NCI-H526 (cell line): ENCODE measurements at regions not wholly inside any gene's neighbourhood (a gene's known extent, or its start where the extent isn't known, plus 50 kb on each side); places are given as distances from the start of the nearest gene placed in this dataset.

ENCODE experiments used
- DNase-seq, 2 experiments: peaks; one replicate each; lab custom pipeline; 2025; lab: John Stamatoyannopoulos, UW

DNA sequence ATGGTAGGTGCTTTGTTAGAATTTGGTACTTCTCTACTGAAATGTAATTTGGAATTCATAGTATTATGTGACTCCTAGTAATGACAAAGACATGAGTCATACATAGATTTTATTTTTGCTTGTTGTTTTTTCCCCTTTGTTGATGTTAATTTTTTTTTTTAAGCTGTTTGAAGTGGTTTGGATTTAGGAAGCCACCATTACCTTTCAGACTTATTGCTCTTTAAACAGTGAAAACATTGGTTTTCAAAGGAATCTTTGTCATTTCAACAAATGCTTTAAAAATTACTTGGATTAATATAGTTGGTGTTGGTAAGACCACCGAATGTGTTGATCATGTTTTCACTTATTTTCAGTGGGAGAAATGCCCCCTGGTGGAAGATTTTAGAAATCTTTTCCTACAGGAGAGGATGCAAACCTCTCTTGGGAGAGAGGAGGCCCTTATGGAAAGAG lies 170.1 kb upstream of the PITX1 start:
- peak in 1 of 2 experiments; percentile 41 for DNase-seq

DNA sequence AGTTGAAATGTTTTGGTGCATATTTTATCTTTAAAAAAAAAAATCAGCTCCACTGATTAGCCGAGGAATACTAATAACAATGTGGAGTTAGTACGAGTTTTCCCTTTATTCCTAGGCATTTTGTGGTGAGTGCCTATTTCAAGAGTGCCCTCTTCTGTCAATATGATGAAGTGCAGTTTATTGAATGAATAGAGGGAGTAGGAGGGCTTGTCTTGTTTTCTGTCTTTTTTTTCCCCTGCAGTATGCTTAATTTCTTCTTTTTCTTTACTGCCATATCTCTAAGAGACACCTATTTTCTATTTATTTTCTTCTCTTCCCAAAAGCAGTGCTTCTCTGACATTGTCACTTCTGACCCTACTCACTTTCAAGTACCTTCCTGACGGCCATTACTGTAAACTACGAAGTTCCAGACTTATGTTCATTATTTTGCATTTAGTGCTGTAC lies 169.6 kb upstream of the PITX1 start:
- DNase-seq, result peak; percentile 37 to 42

DNA sequence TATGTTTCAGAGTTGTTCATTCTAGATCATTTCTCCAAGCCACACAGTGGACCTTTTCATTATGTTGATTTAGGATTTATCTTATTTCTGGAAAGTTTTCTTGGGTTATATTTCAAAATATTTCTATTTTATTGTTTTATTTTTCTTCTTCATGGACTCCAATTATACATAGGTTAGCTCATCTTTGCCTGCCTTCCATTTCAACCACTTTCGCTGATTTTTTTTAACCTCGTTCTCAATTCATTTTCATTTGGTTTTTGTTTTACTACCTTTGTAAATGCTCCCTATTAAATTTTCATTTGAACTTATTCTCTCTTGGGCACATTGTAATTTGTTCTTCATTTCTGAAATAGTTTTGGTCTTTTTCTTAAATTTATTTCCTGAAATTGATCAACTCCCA lies 169.0 kb upstream of the PITX1 start:
- no peak for DNase-seq

DNA sequence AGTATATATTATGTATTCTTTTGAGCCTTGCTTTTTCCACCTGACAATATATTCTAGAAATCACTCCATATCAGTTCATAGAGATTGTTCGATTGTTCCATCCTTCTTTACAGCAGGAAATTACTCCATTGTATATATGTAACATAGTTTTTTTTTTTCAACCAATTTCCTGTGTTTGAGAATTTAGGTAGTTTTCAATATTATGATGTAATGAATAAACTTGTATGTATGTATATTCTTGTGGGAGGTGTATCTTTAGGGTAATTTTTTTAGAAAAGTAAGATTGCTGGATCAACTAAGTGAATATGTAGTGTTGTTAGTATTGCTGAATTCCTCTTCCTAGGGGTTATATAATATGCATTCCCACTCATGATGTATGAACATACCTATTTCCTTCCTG lies 165.9 kb upstream of the PITX1 start:
- no peak for DNase-seq

DNA sequence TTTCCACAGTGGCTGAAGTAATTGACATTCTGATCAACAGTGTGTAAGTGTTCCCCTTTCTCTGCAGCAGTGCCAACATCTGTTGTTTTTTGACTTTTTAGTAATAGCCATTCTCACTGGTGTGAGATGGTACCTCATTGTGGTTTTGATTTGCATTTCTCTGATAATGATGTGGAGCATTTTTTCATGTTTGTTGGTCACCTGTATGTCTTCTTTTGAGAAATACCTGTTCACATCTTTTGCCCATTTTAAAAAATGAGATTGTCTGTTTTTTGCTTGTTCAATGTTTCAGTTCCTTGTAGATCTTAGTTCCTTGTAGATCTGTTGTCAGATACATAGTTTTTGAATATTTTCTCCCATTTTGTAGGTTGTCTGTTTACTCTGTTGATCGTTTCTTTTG lies 162.5 kb upstream of the PITX1 start:
- DNase-seq, result no peak

DNA sequence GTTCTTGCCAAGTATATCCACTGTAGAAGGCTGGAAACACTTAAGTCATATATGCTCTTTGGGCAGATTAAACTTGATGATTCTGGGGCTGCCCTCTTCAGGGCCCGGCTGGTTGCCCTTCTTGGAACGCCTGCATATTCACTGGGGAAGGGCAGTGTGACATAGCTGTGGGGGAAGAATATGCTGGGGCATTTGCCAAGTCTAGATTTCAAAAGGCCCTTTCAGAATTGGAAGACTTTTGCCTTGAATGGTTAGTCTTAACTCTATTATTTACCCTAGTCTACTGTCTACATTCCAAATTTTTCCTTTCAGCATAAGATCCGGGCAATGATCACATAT lies 161.2 kb upstream of the PITX1 start:
- no peak for DNase-seq

DNA sequence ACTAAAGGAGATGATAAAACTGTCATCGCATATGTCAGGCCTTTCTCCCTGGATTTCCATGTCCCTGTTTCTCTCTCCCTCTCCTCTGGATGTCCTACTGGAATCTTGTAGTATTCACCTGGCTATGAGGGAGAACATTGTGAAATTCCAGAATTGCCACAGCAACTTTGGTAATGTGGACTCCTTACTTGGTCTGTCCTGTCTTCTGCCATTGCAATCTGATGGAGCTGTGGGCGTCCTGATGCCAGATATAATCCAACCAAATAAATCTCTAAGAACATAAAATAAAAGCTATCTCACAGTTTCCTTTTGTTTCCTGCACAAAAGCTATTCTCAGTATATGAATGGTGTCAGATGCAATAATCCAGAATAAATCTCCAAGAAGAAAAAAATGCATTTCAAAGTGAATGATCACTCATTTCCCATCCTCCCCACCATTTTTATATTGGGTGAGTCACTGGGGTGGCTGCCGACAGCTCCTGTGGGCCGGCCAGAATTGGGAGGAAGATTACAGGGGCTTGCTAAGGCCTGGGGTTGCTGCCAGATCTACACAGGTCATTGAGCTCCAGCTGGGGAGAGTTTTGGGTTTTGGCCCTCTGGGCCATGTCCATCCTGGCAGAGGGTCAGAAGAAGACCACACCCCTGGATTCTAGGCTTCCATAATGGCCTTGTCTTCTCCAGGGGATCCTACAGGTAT lies 160.7 kb upstream of the PITX1 start:
- DNase-seq, result no peak

DNA sequence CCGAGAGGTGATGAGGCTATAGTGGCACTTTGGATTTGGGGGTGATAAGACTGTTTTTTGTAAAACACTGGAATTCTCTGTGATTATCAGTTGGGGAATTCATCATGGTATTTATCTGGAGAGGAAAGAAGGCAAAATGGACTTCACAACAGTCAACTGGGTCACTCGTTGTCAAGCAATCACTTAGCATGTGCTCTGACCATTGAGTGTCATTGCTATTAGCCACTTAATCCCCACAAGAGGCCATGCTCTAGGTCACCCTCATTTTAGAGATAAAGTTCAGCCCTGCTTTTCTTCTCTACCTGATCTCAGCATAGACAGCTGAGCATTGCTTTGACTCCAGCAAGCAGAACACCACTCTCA lies 160.1 kb upstream of the PITX1 start:
- no peak for DNase-seq

DNA sequence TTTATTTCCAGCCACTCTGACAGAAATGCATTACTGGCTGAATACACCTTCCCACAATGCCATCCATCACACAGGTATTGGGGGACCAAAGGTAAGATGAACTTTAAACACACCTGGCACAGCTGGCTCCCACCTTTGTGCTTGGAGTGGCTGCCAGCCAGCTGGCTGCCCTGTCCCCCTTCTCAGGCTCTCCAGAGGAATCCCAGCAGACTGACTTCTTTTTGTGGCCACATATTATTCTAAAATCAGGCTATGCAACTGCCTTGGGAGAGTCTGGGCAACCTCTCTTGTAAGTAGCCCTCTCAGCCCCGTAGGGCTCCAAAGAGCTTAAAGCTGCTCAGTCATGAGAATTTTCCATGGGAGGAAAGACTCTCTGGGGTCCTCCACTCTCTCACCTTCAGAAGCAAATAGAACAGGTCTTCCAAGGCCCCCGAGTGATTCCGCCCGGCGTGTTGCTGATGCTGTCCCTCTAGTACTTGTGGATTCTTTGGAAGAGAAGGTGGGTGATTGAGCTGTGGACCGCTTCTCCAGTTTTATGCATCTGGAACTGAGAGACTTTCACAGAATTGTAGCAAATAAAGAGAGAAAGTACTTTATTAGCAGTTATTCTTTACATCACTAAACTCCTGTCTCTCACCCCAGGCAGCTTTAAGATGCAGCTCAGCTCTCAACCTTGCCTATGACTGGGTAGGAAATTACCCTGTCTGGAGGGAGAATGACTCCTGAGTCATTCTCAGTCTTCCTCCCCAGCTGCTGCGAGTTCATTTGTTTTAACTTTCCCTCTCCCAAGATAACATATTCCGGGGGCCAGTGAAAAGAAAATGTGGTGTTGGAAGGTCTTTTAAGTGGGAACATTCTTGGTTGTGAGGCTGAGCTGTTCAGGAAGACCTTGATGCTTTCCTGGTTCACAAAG lies 159.4 kb upstream of the PITX1 start:
- no peak for DNase-seq

DNA sequence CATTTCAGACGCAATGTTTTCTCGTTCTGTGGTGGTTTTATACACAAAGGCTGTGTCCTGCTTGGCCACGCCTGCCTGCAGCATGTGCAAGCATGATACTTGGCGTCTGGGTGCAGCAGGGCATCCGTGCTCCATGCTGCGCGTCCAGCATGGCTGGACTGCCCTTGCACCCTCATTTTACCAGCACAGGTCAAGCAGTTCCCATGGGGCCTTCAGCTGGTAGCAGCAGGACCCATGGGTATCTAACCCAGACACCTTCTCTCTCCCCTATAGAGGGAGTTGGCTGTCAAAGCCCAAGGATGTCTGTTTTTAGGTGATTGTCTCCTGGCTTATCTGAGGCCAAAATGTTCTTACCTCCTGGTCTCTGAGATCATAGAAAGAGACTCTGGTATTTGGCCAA lies 158.3 kb upstream of the PITX1 start:
- no peak for DNase-seq

DNA sequence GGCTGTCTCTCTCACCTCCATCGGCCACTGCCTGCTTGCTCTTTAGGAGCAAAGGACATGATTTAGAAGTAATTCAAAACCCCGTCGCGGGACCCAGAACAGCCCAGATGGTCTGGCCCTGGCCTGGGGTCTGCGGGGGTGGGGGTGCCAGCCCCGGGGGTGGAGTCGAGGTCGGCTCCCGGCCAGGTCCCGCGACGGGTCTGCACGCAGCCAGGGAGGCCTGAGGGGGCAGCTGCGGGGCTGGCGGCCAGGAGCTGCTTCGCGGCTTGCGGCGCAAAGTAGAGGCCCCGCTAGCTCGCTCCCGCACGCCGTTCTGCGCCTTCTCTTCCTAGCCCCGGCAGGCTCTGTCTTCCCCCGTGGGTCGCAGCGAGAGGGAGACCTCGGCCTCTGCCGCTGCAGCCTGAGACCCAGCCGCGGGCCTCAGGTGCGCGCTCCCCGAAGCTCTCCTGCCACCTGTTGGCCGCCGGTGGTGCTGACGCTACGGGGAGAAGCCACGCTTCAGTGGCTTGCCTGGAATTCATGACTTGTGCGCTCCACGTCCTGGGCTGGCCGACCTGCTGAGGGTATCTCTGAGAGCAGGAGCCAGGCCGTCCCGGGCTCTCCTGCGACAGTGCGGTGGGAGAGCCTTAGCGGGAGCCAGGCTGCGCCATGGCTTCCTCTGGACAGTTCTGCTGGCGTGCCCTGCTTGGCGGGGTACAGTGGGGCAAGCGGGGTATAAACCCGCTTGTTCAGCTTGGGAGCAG lies 157.2 kb upstream of the PITX1 start:
- peak; percentile 35 to 87 for DNase-seq

DNA sequence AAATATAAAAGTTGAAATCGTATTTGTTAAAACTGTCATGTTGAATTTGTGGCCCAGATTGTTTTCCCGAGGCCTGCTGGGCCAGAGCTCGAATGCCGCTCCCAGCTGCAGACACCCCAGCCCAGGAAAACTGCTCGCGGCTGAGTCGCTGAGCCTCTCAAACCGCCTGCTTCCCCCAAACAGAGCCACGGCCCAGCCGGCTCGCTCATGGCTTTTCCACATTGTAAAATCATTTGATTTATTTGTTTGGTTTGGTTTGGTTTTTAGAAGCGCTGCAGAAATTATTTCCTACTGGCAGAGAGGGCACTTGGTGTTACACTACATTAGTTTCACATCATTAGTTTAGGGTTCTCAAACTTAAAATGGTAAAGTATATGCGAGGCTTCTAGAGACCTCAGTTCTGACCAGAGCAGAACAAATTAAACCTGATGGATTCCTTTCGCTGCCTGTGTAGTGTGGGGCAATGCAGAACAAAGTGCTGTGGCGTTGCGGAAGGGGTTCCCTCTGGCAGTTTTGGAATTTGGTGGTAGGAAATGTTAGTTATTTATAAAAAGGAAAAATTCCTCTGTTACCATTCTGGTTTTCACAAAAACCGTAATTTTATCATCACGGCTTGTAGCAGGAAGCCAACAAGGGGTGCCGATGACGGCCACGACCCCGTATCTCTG lies 156.5 kb upstream of the PITX1 start:
- no peak for DNase-seq

DNA sequence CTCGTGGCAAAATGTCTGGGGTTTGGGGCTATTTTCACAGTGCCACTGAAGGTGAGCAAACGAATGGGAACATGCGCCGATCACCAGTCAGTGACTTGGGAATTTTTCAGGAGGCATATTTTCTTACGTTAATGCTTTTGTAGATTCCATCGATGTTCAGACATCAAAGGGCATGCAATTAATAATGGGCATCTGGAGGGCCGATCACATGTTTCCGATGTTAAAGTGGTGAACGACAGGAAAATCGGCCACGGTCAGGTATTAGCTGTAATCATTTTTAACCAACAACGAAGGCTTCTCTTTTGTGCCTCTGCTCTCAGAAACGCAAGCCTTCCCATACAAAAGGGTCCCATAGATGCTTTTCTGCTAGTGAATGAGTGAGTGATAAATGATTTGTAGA lies 155.0 kb upstream of the PITX1 start:
- no peak for DNase-seq

DNA sequence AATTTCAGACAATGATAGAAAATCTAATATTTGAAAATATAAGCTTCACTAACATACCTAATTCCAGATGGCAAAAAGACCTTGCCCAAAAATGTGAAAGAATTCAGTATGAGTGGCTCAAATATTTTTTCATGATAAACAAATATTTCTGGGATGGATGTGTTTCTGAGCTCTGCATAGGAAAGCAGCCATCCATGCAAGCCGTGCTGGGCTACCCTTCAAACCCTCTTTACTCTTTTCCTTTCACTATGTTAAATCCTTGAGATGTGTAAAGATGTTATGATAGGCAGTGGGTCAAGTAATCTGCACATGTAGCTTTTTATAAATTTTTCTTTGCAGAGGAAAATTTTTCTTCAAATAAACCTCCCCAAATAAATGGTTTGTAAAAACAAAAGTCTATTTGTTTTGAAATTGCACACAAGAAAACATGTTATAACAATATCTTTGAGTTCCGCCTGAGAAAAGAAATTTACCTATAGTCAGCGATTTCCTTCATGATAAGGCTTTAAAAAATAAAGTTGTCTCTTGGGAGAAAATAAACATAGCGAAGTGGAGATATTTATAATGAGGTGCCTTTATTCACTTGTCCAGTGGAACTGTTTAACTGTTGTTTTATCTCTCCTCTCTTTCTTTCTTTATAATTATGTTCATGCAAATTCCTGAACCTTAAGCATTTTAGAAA lies 154.3 kb upstream of the PITX1 start:
- DNase-seq, result no peak

DNA sequence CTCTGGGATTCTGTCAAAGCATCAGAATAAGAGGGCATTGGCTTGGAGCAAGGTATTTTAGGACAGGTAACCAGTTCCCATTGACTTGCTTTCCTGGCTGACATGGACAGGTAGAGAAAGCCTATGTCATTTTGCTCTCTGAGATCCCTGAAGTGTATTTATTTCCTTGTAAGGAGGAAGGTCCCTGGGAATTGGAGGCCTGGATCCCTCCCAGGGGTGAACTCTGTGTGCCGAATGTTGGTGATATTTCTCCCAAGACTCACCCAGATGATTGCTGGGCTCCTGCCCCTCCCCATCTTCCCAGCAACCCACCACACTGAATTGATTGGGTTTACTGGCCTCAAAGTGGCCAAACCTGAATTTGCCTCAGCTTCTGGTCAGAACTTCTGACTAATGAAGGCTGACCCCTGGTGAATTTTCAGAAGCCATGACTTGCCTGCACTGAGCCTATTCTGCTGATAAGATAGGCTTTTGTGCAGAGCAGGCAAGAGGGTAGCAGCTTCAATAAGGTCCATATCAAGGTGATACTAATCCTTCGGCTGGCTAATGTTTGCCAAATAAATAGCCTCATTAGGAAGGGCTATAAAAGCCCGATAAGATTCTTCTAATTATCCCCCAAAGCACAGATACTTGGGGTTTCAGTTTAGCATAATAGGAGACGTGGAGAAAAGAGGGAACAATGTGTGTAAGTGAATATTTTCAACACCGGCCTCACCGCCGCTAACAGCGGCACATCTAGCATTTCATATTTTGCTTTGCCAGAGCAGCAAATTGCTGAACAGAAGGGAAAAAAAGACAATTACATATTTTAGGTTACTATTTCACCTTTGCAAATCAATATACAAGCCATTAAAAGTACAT lies 152.9 kb upstream of the PITX1 start:
- no peak for DNase-seq

DNA sequence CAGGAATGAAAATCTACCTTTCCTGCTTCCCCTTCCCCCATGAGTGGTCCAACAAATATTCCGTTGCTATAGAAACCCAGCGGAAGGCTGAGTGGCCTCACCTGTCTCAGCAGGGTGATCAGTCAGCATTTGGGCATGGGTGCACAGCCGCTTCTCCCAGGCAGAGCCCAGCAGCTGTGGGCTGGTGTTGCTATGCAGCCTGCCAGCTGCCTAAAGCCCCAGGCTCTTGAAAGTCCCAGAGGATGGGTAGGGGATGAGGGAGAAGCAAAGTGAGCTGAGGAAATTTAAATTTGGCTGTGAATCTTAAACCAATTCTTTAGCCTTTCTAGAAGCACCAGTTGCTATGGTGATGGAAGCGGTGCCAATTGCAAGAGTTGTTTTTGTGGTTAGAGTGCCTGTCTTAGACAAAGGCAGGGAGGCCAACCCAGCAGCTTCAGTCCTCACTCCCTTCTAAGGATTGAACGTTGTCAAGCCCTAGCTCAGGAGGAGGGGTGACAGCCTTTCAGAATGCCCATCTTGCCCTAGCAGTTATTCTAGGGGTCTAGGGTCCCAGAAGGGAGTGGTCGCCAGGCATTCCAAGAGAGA lies 151.5 kb upstream of the PITX1 start:
- DNase-seq, result no peak

DNA sequence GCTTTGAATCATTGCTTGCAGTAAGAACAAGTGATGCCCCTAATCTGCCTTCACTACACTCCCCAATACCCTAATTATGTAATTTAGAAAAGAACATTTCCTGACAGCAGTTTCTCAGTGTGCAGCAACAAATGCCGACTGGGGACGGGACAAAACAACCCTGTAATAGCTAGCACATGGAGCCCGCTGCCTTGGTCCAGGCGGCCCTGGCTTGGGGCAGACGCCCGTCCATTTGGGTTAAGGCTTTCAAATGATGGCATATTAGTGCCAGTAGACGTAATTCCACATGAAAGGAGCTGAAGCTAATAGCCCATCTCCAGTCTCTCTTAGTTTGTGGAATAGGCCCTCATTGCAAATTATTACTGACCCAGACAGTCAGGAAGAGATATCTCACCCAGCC lies 150.6 kb upstream of the PITX1 start:
- DNase-seq, result no peak

DNA sequence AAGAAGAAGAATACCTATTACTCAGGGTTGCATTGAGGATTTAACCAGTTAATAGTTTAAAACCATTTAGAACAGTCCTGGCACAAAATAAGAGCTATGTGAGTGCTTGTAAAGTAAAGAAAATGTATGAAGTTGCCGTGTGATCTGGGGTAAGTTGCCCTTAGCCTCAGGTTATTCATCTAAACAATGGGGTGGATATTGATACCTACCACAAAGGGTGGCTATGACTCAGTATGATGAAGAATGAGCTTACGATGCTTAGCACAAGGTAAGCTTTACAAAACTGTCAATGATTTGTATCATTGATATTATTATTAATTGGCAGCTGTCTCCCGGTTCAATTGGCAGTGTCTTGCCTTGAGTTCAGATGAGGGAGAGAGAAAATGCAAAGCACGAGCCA lies 149.4 kb upstream of the PITX1 start:
- DNase-seq, result no peak

DNA sequence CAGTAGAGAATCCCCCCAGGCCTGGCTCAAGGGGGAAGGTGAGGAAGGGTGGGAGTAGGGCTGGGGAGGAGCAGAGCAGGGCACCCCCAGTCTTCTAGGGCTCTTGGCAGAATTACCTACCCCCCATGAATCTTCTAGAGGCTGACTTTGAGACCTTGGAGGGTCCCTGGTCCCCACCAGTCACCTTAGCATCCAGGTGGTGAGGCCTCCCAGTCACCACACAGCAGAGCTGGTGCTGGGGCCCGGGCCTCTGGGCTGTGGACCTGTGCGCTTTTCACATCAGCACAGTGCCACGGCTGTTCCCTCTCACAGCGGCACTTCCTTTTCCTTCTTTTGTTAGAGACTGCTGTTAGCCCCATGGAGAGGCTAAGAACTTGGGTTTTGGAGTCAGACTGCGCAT lies 148.6 kb upstream of the PITX1 start:
- no peak for DNase-seq

DNA sequence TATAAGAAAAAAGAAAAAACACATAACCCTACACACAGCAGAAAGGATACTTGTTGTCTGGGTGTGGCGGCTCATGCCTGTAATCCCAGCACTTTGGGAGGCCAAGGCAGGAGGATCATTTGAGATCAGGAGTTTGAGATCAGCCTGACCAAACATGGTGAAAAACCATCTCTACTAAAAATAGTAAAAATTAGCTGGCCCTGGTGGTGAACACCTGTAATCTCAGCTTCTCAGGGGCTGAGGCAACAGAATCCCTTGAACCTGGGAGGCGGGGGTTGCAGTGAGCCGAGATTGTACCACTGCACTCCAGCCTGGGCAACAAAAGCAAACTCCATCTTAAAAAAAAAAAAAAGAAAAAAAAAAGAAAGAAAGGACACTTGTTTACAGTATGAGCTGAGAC lies 147.6 kb upstream of the PITX1 start:
- no peak for DNase-seq
